Esophagus squamous epithelium (tissue), 4 donors: ENCODE measurements at regions not wholly inside any gene's neighbourhood (a gene's known extent, or its start where the extent isn't known, plus 50 kb on each side); places are given as distances from the start of the nearest gene placed in this dataset.

Experiments used
- CTCF ChIP-seq, 6 experiments: fragments of 450-650 bp in 4 of 6; fragments of 200-600 bp in 2 of 6; sonication (generic) in 2 of 6; IDR thresholded peaks; one replicate each; pipeline ENCODE4 v1.5.1; 2016 to 2019; ENCODE audit warnings: antibody characterized with exemption in 6 of 6, mild to moderate bottlenecking in 4 of 6, moderate library complexity in 4 of 6
- POLR2A ChIP-seq, 4 donors: fragments of 450-650 bp; IDR thresholded peaks; one replicate each; pipeline ENCODE4 v1.6.1; 2017; ENCODE audit warnings: antibody characterized with exemption in 4 of 4, mild to moderate bottlenecking in 4 of 4, moderate library complexity in 3 of 4

DNA sequence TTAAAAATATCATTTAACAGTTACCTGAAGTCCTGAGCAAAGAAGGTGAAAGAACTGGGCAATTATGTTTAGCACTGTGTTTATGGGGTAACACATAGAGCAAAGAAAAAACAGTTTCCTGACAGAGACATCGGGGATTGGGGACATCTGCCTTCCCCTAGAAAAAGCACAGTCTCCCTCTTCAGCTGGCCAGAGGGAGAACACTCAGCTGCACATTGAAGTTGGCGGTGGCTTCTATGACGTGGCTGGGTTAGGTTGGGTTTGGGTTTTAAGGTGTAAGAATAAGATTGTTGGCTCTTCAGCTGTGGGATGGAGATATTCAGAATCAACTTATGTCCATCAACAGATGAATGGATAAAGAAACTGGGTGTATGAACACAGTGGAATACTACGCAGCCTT, 124.0 kb upstream of the DTNBP1 start:
- TF ChIP-seq CTCF (IDR thresholded peaks at IDR 0.05) (no peak), POLR2A (IDR thresholded peaks at IDR 0.05) (no peak)
